NT2/D1 (cell line): ENCODE measurements at regions not wholly inside any gene's neighbourhood (a gene's known extent, or its start where the extent isn't known, plus 50 kb on each side); places are given as distances from the start of the nearest gene placed in this dataset.

Experiments
- YY1 ChIP-seq: IDR thresholded peaks from 2 replicates; pipeline ENCODE4 v1.6.1; 2011; ENCODE audit not compliant: insufficient read length, insufficient read depth
- ZNF274 ChIP-seq: IDR thresholded peaks from 2 replicates; pipeline ENCODE4 v1.6.1; 2011; ENCODE audit warnings: mild to moderate bottlenecking, low read depth, low read length

DNA sequence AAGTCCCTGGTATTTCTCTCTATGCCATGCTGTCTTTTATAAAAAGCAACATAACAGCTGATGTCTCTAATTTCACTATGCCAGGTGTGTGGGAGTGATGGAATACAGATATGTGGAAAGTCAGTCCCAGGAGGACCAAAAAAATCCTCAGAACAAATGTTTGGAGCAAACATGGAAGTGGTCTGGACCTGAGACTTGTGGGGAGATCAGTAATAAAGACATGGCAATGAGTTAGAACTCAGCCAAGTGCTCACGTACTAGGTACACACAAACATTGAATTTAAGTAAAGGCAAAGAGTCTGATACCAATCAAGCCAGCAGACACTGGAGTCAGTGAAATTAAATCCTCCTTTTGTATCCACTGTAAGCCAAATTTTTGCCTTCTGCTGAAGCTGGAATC, 223.6 kb downstream of the ALG10B start:
- TF ChIP-seq ZNF274 (no peak), YY1 (no peak)
